GM19455 (cell line): ENCODE measurements at regions not wholly inside any gene's neighbourhood (a gene's known extent, or its start where the extent isn't known, plus 50 kb on each side); places are given as distances from the start of the nearest gene placed in this dataset.

Experiments
- ATAC-seq: cut with Tn5 transposase; IDR thresholded peaks from one replicate; pipeline ENCODE4 v1.9.1; 2021; ENCODE audit not compliant: unreplicated experiment

GRCh38 chrX:15985937-15986336 lies 131.3 kb upstream of the AP1S2 start:
- ATAC-seq, result no peak

- ATAC-seq, result no peak
Observed at GRCh38 chrX:15983034-15983433, 128.4 kb upstream of the AP1S2 start.

- no peak for ATAC-seq
Observed at GRCh38 chrX:15977644-15978043, 123.0 kb upstream of the AP1S2 start.

GRCh38 chrX:15976396-15976795 lies 121.8 kb upstream of the AP1S2 start:
- no peak for ATAC-seq

- ATAC-seq, result no peak
Observed at GRCh38 chrX:15973946-15974345, 119.3 kb upstream of the AP1S2 start.

GRCh38 chrX:15973299-15973698 lies 118.7 kb upstream of the AP1S2 start:
- ATAC-seq, result no peak

GRCh38 chrX:15971696-15972095 lies 117.1 kb upstream of the AP1S2 start:
- no peak for ATAC-seq

- ATAC-seq, result no peak
Observed at GRCh38 chrX:15963858-15964257, 109.2 kb upstream of the AP1S2 start.

- no peak for ATAC-seq
Observed at GRCh38 chrX:15960237-15960636, 105.6 kb upstream of the AP1S2 start.

GRCh38 chrX:15956681-15957080 lies 102.1 kb upstream of the AP1S2 start:
- ATAC-seq, result no peak

- no peak for ATAC-seq
Observed at GRCh38 chrX:15953801-15954200, 99.2 kb upstream of the AP1S2 start.

GRCh38 chrX:15952212-15952611 lies 97.6 kb upstream of the AP1S2 start:
- no peak for ATAC-seq

GRCh38 chrX:15948318-15948660 lies 93.7 kb upstream of the AP1S2 start:
- no peak for ATAC-seq

- no peak for ATAC-seq
Observed at GRCh38 chrX:15947648-15948317, 93.2 kb upstream of the AP1S2 start.

GRCh38 chrX:15946783-15947580 lies 92.4 kb upstream of the AP1S2 start:
- ATAC-seq, result no peak

- no peak for ATAC-seq
Observed at GRCh38 chrX:15943391-15943790, 88.8 kb upstream of the AP1S2 start.

GRCh38 chrX:15942307-15942706 lies 87.7 kb upstream of the AP1S2 start:
- no peak for ATAC-seq

- no peak for ATAC-seq
Observed at GRCh38 chrX:15939737-15940136, 85.1 kb upstream of the AP1S2 start.

GRCh38 chrX:15938072-15938471 lies 83.5 kb upstream of the AP1S2 start:
- ATAC-seq, result no peak

- ATAC-seq, result no peak
Observed at GRCh38 chrX:15931362-15931761, 76.7 kb upstream of the AP1S2 start.

- no peak for ATAC-seq
Observed at GRCh38 chrX:15930585-15930984, 76.0 kb upstream of the AP1S2 start.

GRCh38 chrX:15929194-15929593 lies 74.6 kb upstream of the AP1S2 start:
- ATAC-seq, result no peak

GRCh38 chrX:15926622-15927021 lies 72.0 kb upstream of the AP1S2 start:
- no peak for ATAC-seq
